ENCODE measurements at regions not wholly inside any gene's neighbourhood (a gene's known extent, or its start where the extent isn't known, plus 50 kb on each side); places are given as distances from the start of the nearest gene placed in this dataset.

DNA sequence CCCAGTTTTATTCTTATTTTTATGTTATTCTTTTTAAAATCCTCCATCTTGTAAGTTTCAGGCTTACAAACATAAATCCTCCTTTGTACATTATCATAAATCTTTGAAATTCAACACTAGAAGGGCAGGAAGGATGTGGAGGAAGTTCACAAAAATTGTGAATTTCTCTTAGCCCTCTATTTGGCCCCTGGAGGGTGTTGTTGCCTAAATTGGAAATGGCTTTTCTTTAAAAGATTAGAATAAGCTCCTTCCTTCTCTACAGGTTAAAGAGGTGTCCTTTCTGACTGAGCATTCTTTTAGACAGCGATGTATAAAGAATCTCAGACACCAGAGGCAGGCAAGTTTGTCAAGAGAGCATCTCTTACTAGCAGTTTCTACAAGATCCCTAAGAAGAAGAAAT is 391.7 kb upstream of the OR4E1 start:
- intact Hi-C loops (cut with DNase I) = no loop called here
- Histone ChIP-seq H3K27ac (no peak overlapping the region), H3K27me3 (no peaks in the 10 kb centered on the region), H3K36me3 (no peaks in the 10 kb centered on the region), H3K9me3 (no peaks in the 10 kb centered on the region), H3K4me1 (peaks cover 2% of the 10 kb centered on the region), H3K4me3 (no peak overlapping the region)
- no peak for DNase-seq (ENCODE audit: extremely low spot score in 2 of 2)
- TF ChIP-seq POLR2AphosphoS5 (IDR thresholded peaks at IDR 0.05; ENCODE audit: insufficient read depth in 1 of 2, low read depth in 1 of 2) = no peak
- TF ChIP-seq POLR2A (IDR thresholded peaks at IDR 0.05) = no peak
- TF ChIP-seq, protein P1, sequence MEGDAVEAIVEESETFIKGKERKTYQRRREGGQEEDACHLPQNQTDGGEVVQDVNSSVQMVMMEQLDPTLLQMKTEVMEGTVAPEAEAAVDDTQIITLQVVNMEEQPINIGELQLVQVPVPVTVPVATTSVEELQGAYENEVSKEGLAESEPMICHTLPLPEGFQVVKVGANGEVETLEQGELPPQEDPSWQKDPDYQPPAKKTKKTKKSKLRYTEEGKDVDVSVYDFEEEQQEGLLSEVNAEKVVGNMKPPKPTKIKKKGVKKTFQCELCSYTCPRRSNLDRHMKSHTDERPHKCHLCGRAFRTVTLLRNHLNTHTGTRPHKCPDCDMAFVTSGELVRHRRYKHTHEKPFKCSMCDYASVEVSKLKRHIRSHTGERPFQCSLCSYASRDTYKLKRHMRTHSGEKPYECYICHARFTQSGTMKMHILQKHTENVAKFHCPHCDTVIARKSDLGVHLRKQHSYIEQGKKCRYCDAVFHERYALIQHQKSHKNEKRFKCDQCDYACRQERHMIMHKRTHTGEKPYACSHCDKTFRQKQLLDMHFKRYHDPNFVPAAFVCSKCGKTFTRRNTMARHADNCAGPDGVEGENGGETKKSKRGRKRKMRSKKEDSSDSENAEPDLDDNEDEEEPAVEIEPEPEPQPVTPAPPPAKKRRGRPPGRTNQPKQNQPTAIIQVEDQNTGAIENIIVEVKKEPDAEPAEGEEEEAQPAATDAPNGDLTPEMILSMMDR (IDR thresholded peaks at IDR 0.05) = no peak

- no peak for DNase-seq (ENCODE audit: extremely low spot score in 2 of 2)
- H3K27ac ChIP-seq = no peak overlapping the region
- no peaks in the 10 kb centered on the region for H3K27me3 ChIP-seq
- H3K4me1 ChIP-seq = no peaks in the 10 kb centered on the region
- no peak for TF ChIP-seq POLR2AphosphoS5 (IDR thresholded peaks at IDR 0.05; ENCODE audit: insufficient read depth in 1 of 2, low read depth in 1 of 2)
- TF ChIP-seq POLR2A (IDR thresholded peaks at IDR 0.05) = no peak
- TF ChIP-seq, protein P1 (IDR thresholded peaks at IDR 0.05) = no peak
- H3K4me3 ChIP-seq = no peak overlapping the region
- no peaks in the 10 kb centered on the region for H3K36me3 ChIP-seq
- H3K9me3 ChIP-seq = no peaks in the 10 kb centered on the region
- intact Hi-C loops (cut with DNase I) = no loop called here
These were observed 385.6 kb upstream of the OR4E1 start for GRCh38 chr14:22059201-22059600.

- no peak for DNase-seq (ENCODE audit: extremely low spot score in 2 of 2)
- no peaks in the 10 kb centered on the region for H3K9me3 ChIP-seq
- H3K27ac ChIP-seq = no peak overlapping the region
- no peak for TF ChIP-seq POLR2AphosphoS5 (IDR thresholded peaks at IDR 0.05; ENCODE audit: insufficient read depth in 1 of 2, low read depth in 1 of 2)
- TF ChIP-seq POLR2A (IDR thresholded peaks at IDR 0.05) = no peak
- TF ChIP-seq, protein P1 (IDR thresholded peaks at IDR 0.05) = no peak
- H3K4me1 ChIP-seq = no peaks in the 10 kb centered on the region
- H3K36me3 ChIP-seq = no peaks in the 10 kb centered on the region
- intact Hi-C loops (cut with DNase I) = no loop called here
- H3K27me3 ChIP-seq = no peaks in the 10 kb centered on the region
- H3K4me3 ChIP-seq = no peak overlapping the region
These were observed 379.2 kb upstream of the OR4E1 start for GRCh38 chr14:22052795-22053194.

DNA sequence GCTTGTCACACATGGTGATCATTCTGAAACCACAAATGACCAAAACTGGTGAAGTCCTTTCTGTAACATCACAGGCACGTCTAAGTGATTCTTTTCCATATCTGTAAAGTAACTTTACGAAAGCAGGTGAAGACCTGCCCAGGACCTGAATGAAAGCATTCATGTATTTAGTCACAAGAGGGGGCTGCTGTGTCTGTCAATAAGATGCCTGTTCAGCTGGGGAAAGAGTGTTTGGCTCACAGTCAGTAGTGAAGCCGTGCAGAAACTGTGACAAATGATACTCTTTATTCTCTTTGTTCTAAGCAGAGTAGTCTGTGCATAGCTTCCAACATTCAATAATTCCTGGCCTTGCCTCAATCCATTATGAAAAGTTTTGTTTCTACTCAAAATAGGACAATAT is 373.5 kb upstream of the OR4E1 start:
- H3K4me3 ChIP-seq = no peak overlapping the region
- no peak for DNase-seq (ENCODE audit: extremely low spot score in 2 of 2)
- H3K9me3 ChIP-seq = no peaks in the 10 kb centered on the region
- H3K27me3 ChIP-seq = no peaks in the 10 kb centered on the region
- no peak overlapping the region for H3K27ac ChIP-seq
- TF ChIP-seq POLR2AphosphoS5 (IDR thresholded peaks at IDR 0.05; ENCODE audit: insufficient read depth in 1 of 2, low read depth in 1 of 2) = no peak
- no peak for TF ChIP-seq POLR2A (IDR thresholded peaks at IDR 0.05)
- TF ChIP-seq, protein P1 (IDR thresholded peaks at IDR 0.05) = no peak
- intact Hi-C loops (cut with DNase I) = no loop called here
- no peaks in the 10 kb centered on the region for H3K36me3 ChIP-seq
- H3K4me1 ChIP-seq = no peaks in the 10 kb centered on the region

DNA sequence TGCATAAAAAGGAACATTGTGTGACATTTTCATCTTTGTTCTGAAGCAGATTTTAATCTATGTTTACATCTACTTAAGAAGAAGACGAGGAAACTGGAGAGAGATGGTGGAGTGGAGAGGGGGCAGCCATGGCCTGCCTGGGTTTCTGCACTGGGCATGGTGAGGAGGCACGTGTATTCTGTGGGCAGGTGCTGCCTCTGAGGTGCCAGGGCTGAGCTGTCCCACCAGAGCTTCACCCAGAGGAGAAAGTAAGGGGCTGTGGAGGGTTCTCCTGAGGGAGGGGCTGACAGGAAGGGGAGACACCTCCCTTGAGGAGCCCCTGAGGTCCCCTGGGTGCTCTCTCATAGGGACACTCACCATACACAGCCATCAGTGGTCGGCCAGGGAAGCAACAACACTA is 372.4 kb upstream of the OR4E1 start:
- H3K9me3 ChIP-seq = no peaks in the 10 kb centered on the region
- H3K36me3 ChIP-seq = no peaks in the 10 kb centered on the region
- H3K27ac ChIP-seq = no peak overlapping the region
- no peak for DNase-seq (ENCODE audit: extremely low spot score in 2 of 2)
- TF ChIP-seq POLR2A (IDR thresholded peaks at IDR 0.05) (no peak), POLR2AphosphoS5 (IDR thresholded peaks at IDR 0.05; ENCODE audit: insufficient read depth in 1 of 2, low read depth in 1 of 2) (no peak)
- TF ChIP-seq, protein P1 (IDR thresholded peaks at IDR 0.05) = no peak
- intact Hi-C loops (cut with DNase I) = no loop called here
- H3K4me1 ChIP-seq = no peaks in the 10 kb centered on the region
- no peak overlapping the region for H3K4me3 ChIP-seq
- no peaks in the 10 kb centered on the region for H3K27me3 ChIP-seq

Measured in vagina (tissue), 2 donors.